Activated CD8-positive, alpha-beta T cell treated with anti-CD3 and anti-CD28 coated beads, Interleukin-2, amount 10 ng/mL, durations not matched to agents 7 days and 5 days (primary cell): ENCODE measurements at regions not wholly inside any gene's neighbourhood (a gene's known extent, or its start where the extent isn't known, plus 50 kb on each side); places are given as distances from the start of the nearest gene placed in this dataset.
"Not testable (repeated sequence)": the region's sequence is repeated elsewhere in the genome, so short reads cannot be mapped to it uniquely, and the experiment has no call there.

ENCODE experiments used
- ATAC-seq: fragments of 150-1000 bp; cut with Tn5 transposase; one replicate; pipeline ENCODE4 v1.10.0; 2021; ENCODE audit warnings: moderate library complexity
- CTCF ChIA-PET: fragments of 350-600 bp; sonication (Branson Sonifier 250); formaldehyde crosslinking; loops from one replicate; lab custom pipeline; 2021; ENCODE audit warnings: antibody characterized with exemption; lab: Charles Lee
- POLR2A ChIA-PET: fragments of 350-600 bp; sonication (Branson Sonifier 250); formaldehyde crosslinking; loops from one replicate; lab custom pipeline; 2021; ENCODE audit warnings: antibody characterized with exemption; lab: Charles Lee
- DNase-seq: peaks from one replicate; pipeline ENCODE4 v3.0.0-alpha.2; 2020
- H3K27ac Mint-ChIP-seq: one replicate; pipeline ENCODE4 v1.8.0; 2021; ENCODE audit warnings: mild to moderate bottlenecking, mixed read lengths
- H3K27me3 Mint-ChIP-seq: one replicate; pipeline ENCODE4 v1.8.0; 2021; ENCODE audit warnings: low read depth, mixed read lengths
- H3K36me3 Mint-ChIP-seq: one replicate; pipeline ENCODE4 v1.8.0; 2021; ENCODE audit warnings: low read depth, mixed read lengths
- H3K4me1 Mint-ChIP-seq: one replicate; pipeline ENCODE4 v1.8.0; 2021; ENCODE audit warnings: low read depth, mixed read lengths
- H3K4me3 Mint-ChIP-seq: one replicate; pipeline ENCODE4 v1.8.0; 2021; ENCODE audit warnings: mild to moderate bottlenecking, mixed read lengths
- H3K9me3 Mint-ChIP-seq: one replicate; pipeline ENCODE4 v1.8.0; 2022; ENCODE audit warnings: mixed read lengths; ENCODE audit not compliant: insufficient read depth

DNA sequence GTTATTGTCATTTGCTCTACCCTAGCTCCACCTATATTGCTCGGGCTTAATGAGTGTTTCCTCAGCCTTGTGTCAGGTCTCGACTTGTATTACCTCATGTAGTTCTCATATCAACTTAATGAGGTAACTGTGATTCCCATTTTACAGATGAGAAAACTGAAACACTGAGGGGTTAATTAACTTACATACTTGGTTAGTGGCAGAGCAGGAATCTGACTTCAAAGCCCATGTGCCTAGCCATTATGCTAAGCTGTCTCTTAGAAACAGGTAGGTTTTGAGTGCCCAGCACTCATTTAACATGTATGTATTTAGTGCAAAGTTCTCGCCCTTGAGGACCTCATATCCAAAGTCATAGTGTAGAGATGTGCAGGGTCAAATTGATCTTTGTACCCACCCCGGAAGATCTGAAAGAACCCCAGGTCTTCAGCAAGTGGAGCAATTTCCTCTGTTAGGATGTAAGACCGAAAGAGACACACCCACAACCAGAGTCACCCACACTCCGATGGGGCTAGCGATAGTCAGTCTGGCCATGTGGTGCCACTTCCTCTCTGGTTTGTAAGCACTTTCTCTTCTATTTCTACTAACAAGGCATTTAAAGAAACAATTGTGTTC, 121.0 kb upstream of the SLC39A10 start:
- peaks cover 65% of the 10 kb centered on the region for H3K36me3 Mint-ChIP-seq
- peak overlapping the region; percentile 98 for H3K4me3 Mint-ChIP-seq
- peak; percentile 93 for DNase-seq
- ChIA-PET POLR2A (interaction anchor here (0.7 to 9.0 kb wide), 12 partner anchors 8 to 635 kb away, joined by 3 to 215 read pairs (median 4); partner anchors contain the start of genes SLC39A10 and STK17B), CTCF (interaction anchor here (1.3 to 8.9 kb wide), 8 partner anchors 8 to 123 kb away, joined by 3 to 120 read pairs (median 14); partner anchors contain the start of gene SLC39A10)
- H3K27me3 Mint-ChIP-seq = no peaks in the 10 kb centered on the region
- peaks cover 90% of the 10 kb centered on the region for H3K4me1 Mint-ChIP-seq
- H3K27ac Mint-ChIP-seq = peak overlapping the region; percentile 100
- ATAC-seq = peak; percentile 71
- peaks cover 7% of the 10 kb centered on the region for H3K9me3 Mint-ChIP-seq

DNA sequence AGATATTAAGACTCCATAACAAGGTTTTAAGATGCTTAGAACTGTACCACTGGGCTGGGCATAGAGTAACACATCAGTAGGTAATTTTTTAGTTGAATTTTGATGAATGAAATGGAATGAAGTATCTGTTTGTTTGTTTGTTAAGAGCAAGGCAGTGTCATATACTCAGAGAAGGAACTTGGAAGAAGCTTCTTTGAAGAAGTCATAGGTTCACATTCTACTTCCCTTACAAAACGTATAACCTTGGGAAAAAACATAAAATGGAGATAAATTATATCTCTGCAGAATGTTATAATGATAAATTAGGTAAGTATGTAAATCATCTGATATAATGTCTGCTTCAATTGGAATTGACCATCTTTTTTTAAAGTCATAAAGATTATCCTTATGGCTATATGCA, 122.1 kb upstream of the SLC39A10 start:
- DNase-seq = no peak
- Mint-ChIP-seq H3K36me3 (peaks cover 65% of the 10 kb centered on the region), H3K9me3 (peaks cover 15% of the 10 kb centered on the region), H3K27me3 (no peaks in the 10 kb centered on the region), H3K27ac (peak overlapping the region; percentile 100), H3K4me1 (peaks cover 91% of the 10 kb centered on the region), H3K4me3 (peak overlapping the region; percentile 98)
- CTCF ChIA-PET = interaction anchor here (0.7 to 8.9 kb wide), 10 partner anchors 8 to 124 kb away, joined by 3 to 120 read pairs (median 10); partner anchors contain the start of gene SLC39A10
- ATAC-seq = no peak
- POLR2A ChIA-PET = interaction anchor here (0.6 to 9.0 kb wide), 15 partner anchors 9 to 636 kb away, joined by 3 to 215 read pairs (median 4); partner anchors contain the start of genes SLC39A10 and STK17B

DNA sequence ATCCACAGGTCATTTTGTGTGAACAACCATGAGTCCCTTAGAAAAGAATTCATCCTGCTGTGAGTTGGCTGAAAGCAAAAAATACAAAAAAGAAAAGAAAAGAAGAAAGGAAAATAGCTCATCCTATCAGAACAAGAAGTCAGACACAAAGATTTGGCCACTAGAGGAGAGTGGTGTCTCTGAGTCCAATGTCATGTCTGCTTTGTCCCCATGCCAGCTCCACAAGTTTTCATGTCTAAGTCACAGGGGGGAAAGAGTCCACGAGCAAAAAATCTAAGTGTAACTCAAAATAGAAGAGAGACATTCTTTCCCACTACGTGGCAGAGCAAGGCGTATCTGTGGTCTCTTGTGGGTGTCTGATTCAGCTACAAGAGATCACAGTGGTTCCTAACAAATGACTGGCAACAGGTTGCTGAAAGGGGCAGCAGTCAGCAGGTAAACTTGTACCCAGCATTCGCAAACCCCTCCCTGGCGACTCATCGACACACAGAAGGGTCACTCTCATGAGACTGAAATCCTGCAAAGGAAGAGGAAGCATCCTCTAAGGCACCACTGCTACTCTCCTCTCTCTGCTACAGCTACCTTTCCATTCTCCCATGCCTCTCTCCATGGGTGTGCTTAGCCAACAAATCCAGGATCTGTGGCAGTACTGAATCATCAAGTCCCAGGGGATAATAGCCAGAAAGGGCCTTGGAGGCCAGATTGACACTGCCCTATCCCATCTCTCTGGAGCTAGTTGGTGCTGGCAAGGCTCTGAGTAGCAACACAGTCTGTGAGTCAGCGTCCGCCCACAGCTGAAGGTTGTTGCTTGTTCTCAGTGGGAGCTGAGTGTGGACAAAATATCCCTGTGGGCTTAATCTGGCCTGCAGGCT, 123.0 kb upstream of the SLC39A10 start:
- H3K4me3 Mint-ChIP-seq = peak overlapping the region; percentile 98
- CTCF ChIA-PET = interaction anchor here (0.7 to 8.9 kb wide), 28 partner anchors 9 to 534 kb away, joined by 3 to 120 read pairs (median 6); partner anchors contain the start of genes DNAH7 and SLC39A10
- H3K9me3 Mint-ChIP-seq = peaks cover 16% of the 10 kb centered on the region
- H3K36me3 Mint-ChIP-seq = peaks cover 63% of the 10 kb centered on the region
- H3K4me1 Mint-ChIP-seq = peaks cover 83% of the 10 kb centered on the region
- DNase-seq (peak; percentile 81), ATAC-seq (peak; percentile 58)
- H3K27me3 Mint-ChIP-seq = no peaks in the 10 kb centered on the region
- peak overlapping the region; percentile 100 for H3K27ac Mint-ChIP-seq
- POLR2A ChIA-PET = interaction anchor here (0.6 to 9.0 kb wide), 25 partner anchors 9 to 637 kb away, joined by 3 to 215 read pairs (median 4); partner anchors contain the start of genes SLC39A10 and STK17B

DNA sequence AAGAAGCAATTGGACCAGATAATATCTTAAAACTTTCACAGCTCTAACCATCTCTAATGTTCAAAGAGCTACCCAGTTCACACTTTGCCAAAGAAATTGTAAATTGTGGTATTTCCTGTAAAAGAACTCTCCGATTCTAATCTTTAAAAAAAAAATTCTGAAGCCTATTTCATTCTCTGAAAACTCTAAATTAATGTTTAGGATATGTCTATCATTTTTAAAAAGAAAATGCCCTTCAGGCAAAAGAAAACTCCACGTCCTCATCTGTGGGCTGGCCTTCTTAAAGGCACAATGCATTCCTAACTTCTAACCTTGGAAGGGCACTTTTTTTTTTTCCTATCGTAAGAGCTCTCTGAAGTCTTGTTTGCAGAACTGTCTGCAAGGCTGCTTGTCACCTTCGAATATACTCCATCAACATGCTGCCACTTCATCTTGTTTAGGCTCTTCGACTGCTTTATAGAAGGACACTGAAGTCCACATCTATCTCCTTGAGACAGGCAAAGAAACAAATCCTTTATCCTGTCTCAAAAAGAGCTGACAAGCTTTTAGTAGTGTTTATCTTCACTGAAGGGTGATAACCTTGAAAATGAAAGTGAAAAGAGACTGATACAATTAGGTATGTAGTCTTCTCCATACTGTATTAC, 124.3 kb upstream of the SLC39A10 start:
- no peaks in the 10 kb centered on the region for H3K27me3 Mint-ChIP-seq
- ChIA-PET POLR2A (interaction anchor here (0.6 to 9.0 kb wide), 17 partner anchors 10 to 646 kb away, joined by 3 to 215 read pairs (median 4); partner anchors contain the start of gene SLC39A10), CTCF (interaction anchor here (0.7 to 8.9 kb wide), 21 partner anchors 9 to 535 kb away, joined by 3 to 120 read pairs (median 7); partner anchors contain the start of genes DNAH7 and SLC39A10)
- H3K4me3 Mint-ChIP-seq = peak overlapping the region; percentile 98
- ATAC-seq = peak; percentile 39
- peak overlapping the region; percentile 100 for H3K27ac Mint-ChIP-seq
- H3K36me3 Mint-ChIP-seq = peaks cover 52% of the 10 kb centered on the region
- DNase-seq = peak; percentile 53
- H3K4me1 Mint-ChIP-seq = peaks cover 71% of the 10 kb centered on the region
- H3K9me3 Mint-ChIP-seq = peaks cover 16% of the 10 kb centered on the region

DNA sequence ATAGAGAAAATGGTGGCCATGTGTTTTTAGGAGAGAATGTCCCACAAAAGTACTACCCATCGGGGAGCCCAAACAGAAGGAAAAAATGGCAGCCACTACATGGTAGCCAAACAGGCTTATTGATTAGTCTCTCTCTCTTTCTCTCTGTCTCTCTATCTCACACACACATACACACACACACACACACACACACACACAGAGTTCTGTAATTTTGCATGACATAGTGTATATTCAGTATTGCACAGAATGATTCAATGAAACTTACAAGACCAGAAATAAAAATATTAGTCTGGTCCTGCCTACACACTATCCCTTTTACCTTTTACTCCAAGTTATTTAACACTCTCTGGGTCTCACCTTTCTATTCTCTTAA, 124.8 kb upstream of the SLC39A10 start:
- no peaks in the 10 kb centered on the region for H3K27me3 Mint-ChIP-seq
- ChIA-PET POLR2A (interaction anchor here (0.6 to 9.0 kb wide), 13 partner anchors 11 to 646 kb away, joined by 3 to 215 read pairs (median 6); partner anchors contain the start of gene SLC39A10), CTCF (interaction anchor here (0.7 to 8.9 kb wide), 14 partner anchors 9 to 535 kb away, joined by 3 to 120 read pairs (median 7); partner anchors contain the start of genes DNAH7 and SLC39A10)
- DNase-seq (no peak), ATAC-seq (no peak)
- peaks cover 66% of the 10 kb centered on the region for H3K4me1 Mint-ChIP-seq
- H3K9me3 Mint-ChIP-seq = peaks cover 16% of the 10 kb centered on the region
- peaks cover 47% of the 10 kb centered on the region for H3K36me3 Mint-ChIP-seq
- peak overlapping the region; percentile 100 for H3K27ac Mint-ChIP-seq
- H3K4me3 Mint-ChIP-seq = peak overlapping the region; percentile 98

DNA sequence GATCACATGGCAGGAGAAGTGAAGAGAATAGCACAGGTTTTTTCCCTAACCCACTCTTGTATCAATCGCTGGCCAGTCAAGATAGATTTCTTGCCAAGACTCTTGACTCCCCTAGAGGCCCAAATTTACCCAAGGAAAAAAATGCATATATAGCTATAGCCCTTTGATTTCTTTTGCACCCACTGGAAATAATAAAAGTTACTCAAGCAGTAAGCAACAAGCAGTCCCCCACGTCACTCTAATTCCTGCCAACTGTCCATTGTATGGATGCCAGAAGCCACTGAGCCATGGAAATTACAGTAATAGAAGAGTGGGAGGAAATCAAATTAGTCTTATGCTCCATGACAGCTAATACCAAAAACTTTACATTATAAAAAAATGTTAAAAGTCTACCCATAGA, 125.3 kb upstream of the SLC39A10 start:
- no peak for DNase-seq
- peaks cover 61% of the 10 kb centered on the region for H3K4me1 Mint-ChIP-seq
- H3K36me3 Mint-ChIP-seq = peaks cover 46% of the 10 kb centered on the region
- ATAC-seq = no peak
- POLR2A ChIA-PET = interaction anchor here (0.7 to 9.0 kb wide), 3 partner anchors 15 to 1977 kb away, joined by 4 to 215 read pairs (median 4); partner anchors contain the start of gene SLC39A10
- no peaks in the 10 kb centered on the region for H3K27me3 Mint-ChIP-seq
- H3K9me3 Mint-ChIP-seq = peaks cover 16% of the 10 kb centered on the region
- peak overlapping the region; percentile 98 for H3K4me3 Mint-ChIP-seq
- peak overlapping the region; percentile 100 for H3K27ac Mint-ChIP-seq
- CTCF ChIA-PET = interaction anchor here (1.0 to 8.9 kb wide), 8 partner anchors 10 to 212 kb away, joined by 3 to 120 read pairs (median 4); partner anchors contain the start of gene SLC39A10

DNA sequence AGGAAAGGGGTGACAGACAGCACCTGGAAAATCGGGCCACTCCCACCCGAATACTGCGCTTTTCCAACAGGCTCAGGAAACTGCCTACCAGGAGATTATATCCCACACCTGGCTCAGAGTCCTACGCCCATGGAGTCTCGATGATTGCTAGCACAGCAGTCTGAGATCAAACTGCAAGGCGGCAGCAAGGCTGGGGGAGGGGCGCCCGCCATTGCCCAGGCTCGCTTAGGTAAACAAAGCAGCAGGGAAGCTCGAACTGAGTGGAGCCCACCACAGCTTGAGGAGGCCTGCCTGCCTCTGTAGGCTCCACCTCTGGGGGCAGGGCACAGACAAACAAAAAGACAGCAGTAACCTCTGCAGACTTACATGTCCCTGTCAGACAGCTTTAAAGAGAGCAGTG, 133.8 kb upstream of the SLC39A10 start:
- H3K27me3 Mint-ChIP-seq, DNase-seq, POLR2A ChIA-PET, H3K9me3 Mint-ChIP-seq, CTCF ChIA-PET, H3K27ac Mint-ChIP-seq, ATAC-seq, H3K4me3 Mint-ChIP-seq: not testable (repeated sequence)
- peaks cover 29% of the 10 kb centered on the region for H3K36me3 Mint-ChIP-seq
- peaks cover 23% of the 10 kb centered on the region for H3K4me1 Mint-ChIP-seq

DNA sequence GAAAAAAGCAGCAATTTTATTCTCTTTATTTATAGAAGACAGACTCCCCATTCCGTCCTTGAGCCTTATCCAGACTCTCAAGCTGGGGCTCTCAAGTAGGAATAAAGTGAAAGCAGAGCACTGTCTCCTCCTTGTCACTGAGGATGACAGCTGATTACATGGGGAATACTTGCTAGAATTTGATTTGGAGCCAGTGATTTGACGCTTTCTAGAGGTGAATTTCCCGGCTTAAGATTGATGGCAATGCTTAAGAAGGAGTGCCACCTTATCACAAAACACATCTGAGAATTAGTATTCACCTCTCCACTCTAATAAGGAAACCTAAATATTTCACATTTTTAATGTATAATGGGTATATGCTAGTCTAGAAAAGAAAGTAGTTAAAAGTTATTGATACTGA, 135.4 kb upstream of the SLC39A10 start:
- Mint-ChIP-seq H3K36me3 (peaks cover 30% of the 10 kb centered on the region), H3K27ac (no peak overlapping the region), H3K4me1 (peaks cover 26% of the 10 kb centered on the region), H3K27me3 (no peaks in the 10 kb centered on the region), H3K9me3 (peaks cover 8% of the 10 kb centered on the region), H3K4me3 (no peak overlapping the region)
- ChIA-PET CTCF (interaction anchor here (1.2 kb wide), 1 partner anchor 22 kb away, joined by 4 read pairs; no protein-coding TSS in a partner anchor), POLR2A (interaction anchor here (1.0 kb wide), 1 partner anchor 12 kb away, joined by 3 read pairs; no protein-coding TSS in a partner anchor)
- ATAC-seq = no peak
- DNase-seq = no peak

DNA sequence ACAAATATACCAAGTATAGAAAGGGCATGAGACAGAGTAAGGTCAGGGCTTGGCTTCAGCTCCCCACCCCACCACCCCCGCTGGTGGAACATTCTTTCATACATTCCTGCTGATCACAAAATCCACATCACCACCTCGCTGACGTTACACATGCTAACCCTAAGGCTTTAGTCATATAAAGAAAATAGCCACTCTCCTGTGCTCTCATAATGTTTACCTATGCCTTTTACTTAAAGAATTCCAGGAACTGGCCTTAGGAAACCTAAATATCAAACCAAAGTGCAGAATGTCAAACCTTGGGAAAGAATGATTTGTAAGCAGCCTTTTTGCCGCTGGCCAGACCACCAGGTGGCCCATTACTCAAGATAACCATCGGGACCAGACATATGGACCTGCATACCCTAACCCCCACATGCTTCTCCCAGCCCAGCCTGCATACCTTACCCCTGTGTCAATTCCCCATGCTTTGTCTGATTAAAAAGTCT, 136.3 kb upstream of the SLC39A10 start:
- ChIA-PET CTCF (interaction anchor here (1.2 kb wide), 1 partner anchor 21 kb away, joined by 4 read pairs; no protein-coding TSS in a partner anchor), POLR2A (interaction anchor here (0.6 to 1.0 kb wide), 2 partner anchors 13 to 39 kb away, joined by 3 to 4 read pairs; no protein-coding TSS in a partner anchor)
- Mint-ChIP-seq H3K36me3 (peaks cover 29% of the 10 kb centered on the region), H3K4me1 (peaks cover 31% of the 10 kb centered on the region), H3K27ac (no peak overlapping the region), H3K27me3 (no peaks in the 10 kb centered on the region), H3K9me3 (peaks cover 5% of the 10 kb centered on the region), H3K4me3 (no peak overlapping the region)
- ATAC-seq (no peak), DNase-seq (no peak)

DNA sequence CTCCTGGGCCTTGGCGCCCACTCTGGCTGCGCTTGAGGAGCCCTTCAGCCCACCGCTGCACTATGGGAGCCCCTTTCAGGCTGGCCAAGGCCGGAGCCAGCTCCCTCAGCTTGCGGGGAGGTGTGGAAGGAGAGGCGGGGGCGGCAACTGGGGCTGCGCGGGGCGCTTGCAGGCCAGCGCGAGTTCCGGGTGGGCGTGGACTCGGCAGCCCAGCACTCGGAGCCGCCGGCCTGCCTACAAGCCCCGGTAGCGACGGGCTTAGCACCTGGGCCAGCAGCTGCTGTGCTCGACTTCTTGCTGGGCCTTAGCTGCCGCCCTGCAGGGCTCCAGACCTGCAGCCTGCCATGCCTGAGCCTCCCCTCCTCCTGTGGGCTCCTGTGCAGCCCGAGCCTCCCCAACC, 141.5 kb upstream of the SLC39A10 start:
- H3K4me3 Mint-ChIP-seq = no peak overlapping the region
- CTCF ChIA-PET = interaction anchor here (0.8 to 2.7 kb wide), 3 partner anchors 13 to 144 kb away, joined by 3 to 8 read pairs (median 5); no protein-coding TSS in a partner anchor

More for the DNA sequence above, 141.5 kb upstream of the SLC39A10 start:
- Mint-ChIP-seq H3K9me3 (peaks cover 10% of the 10 kb centered on the region), H3K27ac (no peak overlapping the region), H3K4me1 (peaks cover 9% of the 10 kb centered on the region), H3K27me3 (no peaks in the 10 kb centered on the region), H3K36me3 (peaks cover 13% of the 10 kb centered on the region)
- no peak for DNase-seq
- no peak for ATAC-seq
- POLR2A ChIA-PET = interaction anchor here (2.1 kb wide), 1 partner anchor 44 kb away, joined by 4 read pairs; no protein-coding TSS in a partner anchor
